ENCODE measurements at regions not wholly inside any gene's neighbourhood (a gene's known extent, or its start where the extent isn't known, plus 50 kb on each side); places are given as distances from the start of the nearest gene placed in this dataset.

DNA sequence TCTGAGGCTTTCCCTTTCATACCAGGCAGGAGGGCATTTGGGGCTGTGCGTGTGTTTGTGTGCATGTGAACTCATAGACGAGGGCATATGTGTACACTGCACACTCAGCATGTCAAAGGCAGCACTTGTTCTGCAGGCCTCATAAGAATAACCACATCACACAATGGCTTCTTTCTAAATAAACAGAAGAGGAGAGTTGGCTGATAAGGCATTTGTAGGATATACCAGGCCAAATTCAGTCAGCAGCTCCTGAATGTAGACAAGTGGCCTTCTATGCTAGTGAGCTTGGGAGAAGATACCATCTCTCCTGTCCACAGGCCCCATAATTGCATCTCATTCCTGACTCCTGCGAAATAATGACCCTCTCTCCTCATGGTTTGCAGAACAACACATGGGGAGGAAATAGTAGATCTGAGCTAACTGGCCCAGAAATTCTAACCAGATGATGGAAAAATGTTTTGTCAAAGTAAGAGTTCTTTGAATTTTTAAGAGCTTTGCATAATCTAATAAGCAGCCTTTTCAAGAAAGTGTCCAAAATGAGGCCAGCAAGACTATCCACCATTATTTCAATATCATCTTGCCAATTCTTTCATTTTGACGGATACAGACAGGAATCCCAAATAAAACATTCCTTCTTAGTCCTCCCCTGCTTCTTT lies 60.5 kb upstream of the GAS1 start:
- H3K9me3 ChIP-seq (ENCODE audit: control insufficient read depth, insufficient read depth, low read length): peaks cover 4% of the 10 kb centered on the region; the same call in 1 of the 2 replicates
- no peak for DNase-seq (ENCODE audit: low read depth, low spot score)
- no peak overlapping the region for H3K27ac ChIP-seq (ENCODE audit: low read depth, low read length)
- ChIA-PET POLR2A (no interaction called here), CTCF (no interaction called here)
- no peak overlapping the region for H3K4me3 ChIP-seq (ENCODE audit: low read depth, low read length)
- TF ChIP-seq, protein P1, sequence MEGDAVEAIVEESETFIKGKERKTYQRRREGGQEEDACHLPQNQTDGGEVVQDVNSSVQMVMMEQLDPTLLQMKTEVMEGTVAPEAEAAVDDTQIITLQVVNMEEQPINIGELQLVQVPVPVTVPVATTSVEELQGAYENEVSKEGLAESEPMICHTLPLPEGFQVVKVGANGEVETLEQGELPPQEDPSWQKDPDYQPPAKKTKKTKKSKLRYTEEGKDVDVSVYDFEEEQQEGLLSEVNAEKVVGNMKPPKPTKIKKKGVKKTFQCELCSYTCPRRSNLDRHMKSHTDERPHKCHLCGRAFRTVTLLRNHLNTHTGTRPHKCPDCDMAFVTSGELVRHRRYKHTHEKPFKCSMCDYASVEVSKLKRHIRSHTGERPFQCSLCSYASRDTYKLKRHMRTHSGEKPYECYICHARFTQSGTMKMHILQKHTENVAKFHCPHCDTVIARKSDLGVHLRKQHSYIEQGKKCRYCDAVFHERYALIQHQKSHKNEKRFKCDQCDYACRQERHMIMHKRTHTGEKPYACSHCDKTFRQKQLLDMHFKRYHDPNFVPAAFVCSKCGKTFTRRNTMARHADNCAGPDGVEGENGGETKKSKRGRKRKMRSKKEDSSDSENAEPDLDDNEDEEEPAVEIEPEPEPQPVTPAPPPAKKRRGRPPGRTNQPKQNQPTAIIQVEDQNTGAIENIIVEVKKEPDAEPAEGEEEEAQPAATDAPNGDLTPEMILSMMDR (IDR thresholded peaks at IDR 0.05; ENCODE audit: low read depth, low read length): no peak
- no peaks in the 10 kb centered on the region for H3K27me3 ChIP-seq (ENCODE audit: control insufficient read depth, insufficient read depth, low read length)

DNA sequence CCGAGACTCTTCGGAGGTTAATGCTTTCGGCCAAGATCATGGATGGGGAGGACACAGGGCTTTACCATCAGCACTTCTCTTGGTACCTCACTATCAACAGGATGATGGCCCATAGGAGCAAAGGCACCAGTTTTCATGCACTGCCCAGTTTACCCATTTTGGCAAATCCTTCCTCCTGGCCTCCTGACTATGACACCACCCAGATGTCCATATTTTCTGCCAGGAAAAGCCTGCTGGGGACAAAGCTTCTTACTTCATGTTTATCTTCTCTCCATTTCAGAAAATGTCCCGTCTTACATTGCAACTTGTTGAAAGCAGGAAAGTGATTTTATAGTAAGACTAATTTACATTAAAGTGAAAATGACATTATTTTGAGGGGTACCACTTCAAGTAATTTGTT lies 61.4 kb upstream of the GAS1 start:
- Histone ChIP-seq H3K9me3 (ENCODE audit: control insufficient read depth, insufficient read depth, low read length) (peaks cover 4% of the 10 kb centered on the region; the same call in 1 of the 2 replicates), H3K27me3 (ENCODE audit: control insufficient read depth, insufficient read depth, low read length) (no peaks in the 10 kb centered on the region), H3K4me3 (ENCODE audit: low read depth, low read length) (no peak overlapping the region), H3K27ac (ENCODE audit: low read depth, low read length) (no peak overlapping the region)
- CTCF ChIA-PET: no interaction called here
- POLR2A ChIA-PET: no interaction called here
- DNase-seq (ENCODE audit: low read depth, low spot score): no peak
- TF ChIP-seq, protein P1 (IDR thresholded peaks at IDR 0.05; ENCODE audit: low read depth, low read length): no peak

DNA sequence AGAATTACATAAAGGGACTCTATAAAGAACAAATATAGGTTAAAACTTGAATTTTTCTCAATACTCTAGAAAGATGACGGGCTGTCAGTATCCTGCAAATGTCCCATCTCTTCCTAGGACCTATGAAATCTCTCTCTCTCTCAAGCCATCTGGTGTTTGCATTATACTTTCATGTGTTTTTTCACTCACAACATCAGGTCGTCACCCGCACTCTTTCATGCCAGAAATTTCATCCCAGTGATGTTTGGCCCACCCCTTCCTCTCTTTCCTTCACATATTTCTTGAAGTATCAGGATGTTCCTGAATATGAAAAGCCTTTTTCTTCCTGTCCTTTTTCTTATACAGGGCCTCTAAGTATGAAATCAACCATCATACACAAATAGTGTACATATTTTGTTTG lies 63.3 kb upstream of the GAS1 start:
- Histone ChIP-seq H3K27ac (ENCODE audit: low read depth, low read length) (no peak overlapping the region), H3K27me3 (ENCODE audit: control insufficient read depth, insufficient read depth, low read length) (no peaks in the 10 kb centered on the region), H3K9me3 (ENCODE audit: control insufficient read depth, insufficient read depth, low read length) (peaks cover 4% of the 10 kb centered on the region; the same call in 1 of the 2 replicates), H3K4me3 (ENCODE audit: low read depth, low read length) (no peak overlapping the region)
- no peak for DNase-seq (ENCODE audit: low read depth, low spot score)
- CTCF ChIA-PET: interaction anchor here (0.6 kb wide), 2 partner anchors 25 to 190 kb away, joined by 3 to 4 read pairs; no protein-coding TSS in a partner anchor
- TF ChIP-seq, protein P1 (IDR thresholded peaks at IDR 0.05; ENCODE audit: low read depth, low read length): no peak
- POLR2A ChIA-PET: no interaction called here

GRCh38 chr9:87011551-87011950 lies 64.2 kb upstream of the GAS1 start:
- H3K9me3 ChIP-seq (ENCODE audit: control insufficient read depth, insufficient read depth, low read length): peaks cover 4% of the 10 kb centered on the region; the same call in 1 of the 2 replicates
- no peak overlapping the region for H3K4me3 ChIP-seq (ENCODE audit: low read depth, low read length)
- no peaks in the 10 kb centered on the region for H3K27me3 ChIP-seq (ENCODE audit: control insufficient read depth, insufficient read depth, low read length)
- POLR2A ChIA-PET: no interaction called here
- TF ChIP-seq, protein P1 (IDR thresholded peaks at IDR 0.05; ENCODE audit: low read depth, low read length): no peak
- DNase-seq (ENCODE audit: low read depth, low spot score): no peak
- CTCF ChIA-PET: no interaction called here
- no peak overlapping the region for H3K27ac ChIP-seq (ENCODE audit: low read depth, low read length)

DNA sequence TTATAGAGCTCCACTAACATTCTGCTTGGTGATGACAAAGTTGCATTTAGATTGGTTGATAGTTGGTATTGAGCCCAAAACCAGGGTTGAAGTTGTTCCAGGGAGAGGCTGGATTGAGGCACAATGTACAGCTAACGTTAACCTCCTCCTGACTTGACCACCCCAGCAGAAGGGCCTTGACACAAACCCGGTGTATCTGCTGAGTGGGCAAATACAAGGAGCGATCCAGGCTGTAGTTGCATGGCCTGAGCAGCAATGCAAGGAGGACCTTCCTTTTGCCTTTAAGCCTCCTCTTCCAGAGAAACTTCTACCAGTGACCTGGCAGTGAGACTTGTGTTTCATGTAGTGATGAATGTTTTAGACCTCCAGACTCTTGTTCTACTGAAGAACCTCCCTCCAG lies 66.2 kb upstream of the GAS1 start:
- CTCF ChIA-PET: no interaction called here
- TF ChIP-seq, protein P1 (IDR thresholded peaks at IDR 0.05; ENCODE audit: low read depth, low read length): no peak

More for the DNA sequence above, 66.2 kb upstream of the GAS1 start:
- Histone ChIP-seq H3K27me3 (ENCODE audit: control insufficient read depth, insufficient read depth, low read length) (no peaks in the 10 kb centered on the region), H3K9me3 (ENCODE audit: control insufficient read depth, insufficient read depth, low read length) (peaks cover 4% of the 10 kb centered on the region; the same call in 1 of the 2 replicates), H3K4me3 (ENCODE audit: low read depth, low read length) (no peak overlapping the region), H3K27ac (ENCODE audit: low read depth, low read length) (no peak overlapping the region)
- POLR2A ChIA-PET: no interaction called here
- no peak for DNase-seq (ENCODE audit: low read depth, low spot score)
